Inferior parietal cortex (tissue), 1 donor: ENCODE measurements at regions not wholly inside any gene's neighbourhood (a gene's known extent, or its start where the extent isn't known, plus 50 kb on each side); places are given as distances from the start of the nearest gene placed in this dataset.

Source experiments
- DNase-seq: peaks from one replicate; pipeline ENCODE4 v3.0.0-alpha.2; 2016; ENCODE audit errors: extremely low spot score

- DNase-seq, result no peak
These were observed 118.3 kb upstream of the GGTLC1 start for GRCh38 chr20:24106801-24107445.

DNA sequence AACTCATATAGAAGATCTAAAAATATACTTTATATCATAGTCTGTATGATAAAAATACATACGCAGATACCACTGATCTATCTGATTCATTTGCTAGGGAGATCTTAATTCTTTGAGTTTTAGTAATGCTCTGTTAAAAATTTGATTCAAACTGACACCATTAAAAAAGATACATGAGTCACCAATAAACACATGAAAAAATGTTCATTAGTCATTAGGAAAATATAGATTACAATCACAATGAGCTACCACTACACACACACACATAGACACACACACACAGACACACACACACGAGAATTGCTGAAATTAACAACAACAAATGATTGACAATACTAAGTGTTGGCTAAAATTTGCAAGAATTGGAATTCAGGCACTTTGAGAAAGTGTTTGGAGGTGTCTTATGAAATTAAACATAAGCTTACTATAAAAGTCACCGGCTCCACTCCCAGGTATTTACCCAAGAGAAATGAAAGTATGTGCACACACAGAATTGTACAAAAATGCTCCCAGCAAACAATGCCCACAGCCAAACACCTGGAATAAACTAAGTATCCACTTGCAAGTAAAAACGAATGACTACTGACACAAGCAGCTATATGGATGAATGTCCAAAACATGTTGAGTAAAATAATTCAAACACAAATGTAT lies 117.7 kb upstream of the GGTLC1 start:
- no peak for DNase-seq

GRCh38 chr20:24102749-24103333 lies 114.3 kb upstream of the GGTLC1 start:
- DNase-seq, result no peak

- no peak for DNase-seq
These were observed 113.7 kb upstream of the GGTLC1 start for GRCh38 chr20:24102290-24102689.

- DNase-seq, result no peak
These were observed 111.9 kb upstream of the GGTLC1 start for GRCh38 chr20:24100370-24101011.

GRCh38 chr20:24098886-24099285 lies 110.3 kb upstream of the GGTLC1 start:
- peak; percentile 53 for DNase-seq

DNA sequence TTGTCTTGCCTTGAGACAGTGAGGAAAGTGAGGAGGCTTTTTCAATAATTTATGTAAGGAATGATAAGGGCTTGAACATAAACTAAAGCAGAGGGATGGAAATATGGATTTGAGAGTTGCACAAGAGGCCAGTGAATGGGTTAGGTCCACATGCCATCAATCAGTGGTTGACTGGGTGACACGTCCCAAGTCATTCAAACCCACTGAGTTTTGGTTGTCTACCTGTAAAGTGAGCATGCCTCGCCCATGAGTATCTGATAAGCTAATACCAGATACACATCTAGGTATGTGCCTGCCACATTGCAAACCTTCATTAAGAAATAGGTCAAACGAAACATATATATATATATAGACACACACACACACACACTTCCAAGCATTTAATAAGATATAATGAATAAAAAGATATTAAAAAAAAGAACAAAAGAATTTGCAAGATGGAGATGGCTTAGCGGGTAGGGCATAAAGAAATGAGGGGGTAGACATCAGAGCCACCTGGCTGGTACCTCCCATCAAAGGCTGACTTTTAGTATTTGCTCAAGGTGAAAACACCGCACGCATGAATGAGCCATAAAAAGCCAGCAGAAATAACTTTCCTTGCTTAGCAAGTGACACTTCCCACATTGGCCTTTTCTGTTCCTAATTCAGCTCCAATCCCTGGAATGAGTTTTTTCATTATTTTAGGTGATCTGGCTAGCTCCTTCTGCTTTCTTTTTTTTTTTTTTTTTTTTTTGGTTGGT lies 109.1 kb upstream of the GGTLC1 start:
- no peak for DNase-seq

DNA sequence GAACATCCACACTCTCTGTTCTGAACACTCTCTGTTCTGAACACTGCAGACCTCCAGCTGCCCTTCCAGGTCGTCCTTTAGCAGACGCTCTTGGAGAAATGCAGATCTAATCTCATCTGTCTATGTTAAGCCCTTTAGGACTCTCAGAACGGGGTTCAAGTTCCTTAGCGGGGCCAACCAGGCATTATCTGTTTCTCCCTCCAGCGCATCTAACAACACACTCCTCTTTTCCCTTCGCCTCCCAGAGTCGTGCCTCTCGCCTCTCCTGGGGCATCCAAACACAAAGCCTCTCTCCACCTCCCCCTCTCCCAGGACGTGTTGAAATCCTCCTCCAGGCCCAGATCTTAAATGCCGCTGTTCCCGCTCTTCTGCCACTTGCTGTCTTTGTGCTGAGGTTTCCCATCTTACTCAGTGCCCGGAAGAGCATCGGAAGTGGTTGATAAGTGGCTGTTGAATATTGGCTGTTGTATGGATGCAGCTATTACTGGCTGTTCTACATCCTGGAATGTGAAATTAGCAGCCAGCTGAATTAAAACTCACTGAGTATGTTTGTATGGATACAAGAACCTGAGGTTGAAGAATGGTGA lies 108.4 kb upstream of the GGTLC1 start:
- DNase-seq, result no peak

DNA sequence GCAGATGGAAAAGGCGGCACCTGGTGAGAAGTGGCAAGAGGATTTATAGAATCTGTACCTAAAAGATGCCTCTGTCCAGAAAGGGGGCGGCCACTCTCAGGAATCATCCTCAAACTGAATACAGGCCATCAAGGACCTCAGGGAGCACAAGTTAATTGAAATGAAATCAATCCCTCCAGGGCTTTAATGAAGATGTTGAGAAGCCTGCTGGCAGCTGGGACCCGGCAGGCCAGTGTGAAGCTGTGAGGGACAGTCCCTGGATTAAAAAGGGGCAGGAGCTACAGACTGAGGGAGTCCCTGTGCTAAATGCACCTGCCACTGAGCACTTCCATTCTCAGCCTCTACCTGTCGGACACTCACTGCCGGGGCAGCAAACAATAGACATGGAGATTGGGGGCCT lies 107.7 kb upstream of the GGTLC1 start:
- no peak for DNase-seq

- no peak for DNase-seq
These were observed 107.2 kb upstream of the GGTLC1 start for GRCh38 chr20:24095756-24096155.

DNA sequence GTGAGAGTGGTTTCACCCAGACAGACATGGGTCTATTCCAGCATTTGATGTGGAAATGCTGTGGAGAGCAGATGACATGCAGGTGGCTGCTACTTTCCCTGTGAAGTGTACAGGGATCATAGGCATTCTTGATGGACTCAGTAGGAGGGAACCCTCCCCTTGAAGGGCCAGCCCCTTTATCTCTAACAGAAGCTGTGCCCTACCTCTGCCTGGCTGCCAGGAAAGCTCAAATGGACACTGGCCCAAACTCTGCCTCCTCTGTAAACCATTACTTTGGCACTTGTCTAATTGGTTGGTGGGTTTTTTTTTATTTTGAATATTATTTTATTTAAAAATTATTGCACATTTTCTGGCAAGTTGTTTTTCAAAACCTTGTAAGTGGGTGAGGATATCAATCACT lies 106.7 kb upstream of the GGTLC1 start:
- no peak for DNase-seq

DNA sequence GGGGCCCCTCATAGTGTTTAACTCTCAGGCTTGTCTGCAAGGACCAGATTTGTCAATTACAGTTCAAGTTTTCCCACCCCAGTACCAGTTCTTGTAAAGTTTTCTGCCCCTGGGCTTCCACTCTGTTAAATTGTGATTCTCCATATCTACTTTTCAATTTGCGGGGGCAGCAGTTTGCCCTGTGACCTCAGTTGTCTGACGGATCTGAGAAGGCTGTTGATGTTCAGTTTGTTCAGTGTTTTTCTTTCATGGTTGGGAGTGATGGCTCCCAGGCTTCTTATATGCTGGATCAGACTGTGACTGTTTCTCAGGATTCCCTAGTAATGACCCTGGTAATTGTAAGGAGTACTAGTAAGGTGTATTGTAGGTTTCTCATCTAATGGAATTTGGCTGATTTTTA lies 101.0 kb upstream of the GGTLC1 start:
- DNase-seq, result no peak

DNA sequence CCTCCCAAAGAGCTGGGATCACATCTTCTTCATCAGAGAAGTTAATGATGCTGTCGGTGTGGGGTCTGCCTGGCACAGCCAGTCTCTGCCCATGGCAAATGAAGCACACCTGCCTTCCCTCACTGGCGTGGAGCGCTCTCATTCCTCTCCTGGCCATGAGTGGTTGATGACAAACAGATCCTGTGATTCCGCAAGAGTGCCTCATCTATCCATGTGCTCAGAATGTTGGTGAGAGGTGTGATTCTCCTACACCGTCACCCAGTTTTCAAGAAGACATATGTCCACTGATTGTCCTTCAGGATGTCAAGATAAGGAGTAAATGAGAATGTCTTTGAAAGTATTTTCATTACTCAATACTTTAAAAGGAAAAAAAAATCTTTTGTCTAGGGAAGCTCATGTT lies 97.5 kb upstream of the GGTLC1 start:
- DNase-seq, result no peak

- DNase-seq, result no peak
These were observed 95.7 kb upstream of the GGTLC1 start for GRCh38 chr20:24084281-24084680.

- no peak for DNase-seq
These were observed 92.5 kb upstream of the GGTLC1 start for GRCh38 chr20:24081077-24081476.

DNA sequence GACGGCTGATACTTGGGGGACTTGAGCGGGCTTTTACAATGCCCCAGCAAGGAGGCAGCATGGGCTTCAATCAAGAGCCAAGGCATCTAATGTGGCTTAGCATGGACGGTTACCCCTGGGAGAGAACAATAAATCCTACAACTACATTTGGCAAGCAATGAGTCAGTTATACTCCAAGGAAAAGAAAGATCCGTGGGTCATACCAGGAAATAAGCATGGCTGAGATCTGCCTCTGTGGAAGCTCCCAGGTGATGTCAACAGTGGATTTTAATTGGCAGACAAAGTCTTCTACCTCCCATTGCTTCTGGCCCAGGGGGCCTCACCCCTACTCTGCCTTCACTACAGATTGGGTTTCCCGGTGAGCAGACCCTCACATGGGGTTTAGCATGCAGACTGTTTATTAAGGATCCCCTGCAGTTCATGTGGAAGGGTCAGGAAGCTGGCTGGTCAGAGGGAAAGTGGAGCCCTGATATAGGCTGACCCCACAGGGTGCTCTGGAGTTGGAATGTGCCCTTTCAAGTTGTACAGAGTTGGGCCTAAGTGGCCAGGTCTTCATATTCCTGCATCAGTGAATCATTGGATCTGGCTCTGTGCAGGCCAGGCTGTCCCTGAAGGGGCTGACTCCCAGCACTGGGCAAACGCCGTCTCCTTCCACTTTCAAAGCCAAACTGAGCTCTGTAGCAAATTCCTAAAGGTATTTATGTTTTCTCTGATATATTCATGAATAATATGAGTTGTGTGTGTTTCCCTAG lies 91.3 kb upstream of the GGTLC1 start:
- no peak for DNase-seq

- no peak for DNase-seq
These were observed 88.6 kb upstream of the GGTLC1 start for GRCh38 chr20:24077145-24077544.

DNA sequence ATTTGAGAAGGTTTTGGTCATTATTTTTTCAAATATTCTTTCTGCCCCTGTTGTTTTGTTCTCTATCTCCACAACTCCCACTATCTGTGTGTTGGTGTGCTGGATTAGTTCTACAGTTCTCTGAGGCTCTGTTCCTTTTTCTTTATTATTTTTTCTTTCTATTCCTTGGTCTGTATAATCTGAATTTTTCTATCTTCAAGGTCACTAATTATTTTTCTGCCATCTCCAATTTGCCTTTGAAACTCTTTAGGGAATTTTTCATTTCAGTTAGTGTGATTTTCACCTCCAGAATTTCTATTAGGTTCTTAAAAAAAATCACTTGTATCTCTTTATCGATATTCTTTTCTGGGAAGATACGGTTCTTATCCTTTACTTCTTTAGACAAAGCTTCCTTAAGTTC lies 82.1 kb upstream of the GGTLC1 start:
- DNase-seq, result no peak

- DNase-seq, result no peak
These were observed 77.6 kb upstream of the GGTLC1 start for GRCh38 chr20:24066076-24066700.

DNA sequence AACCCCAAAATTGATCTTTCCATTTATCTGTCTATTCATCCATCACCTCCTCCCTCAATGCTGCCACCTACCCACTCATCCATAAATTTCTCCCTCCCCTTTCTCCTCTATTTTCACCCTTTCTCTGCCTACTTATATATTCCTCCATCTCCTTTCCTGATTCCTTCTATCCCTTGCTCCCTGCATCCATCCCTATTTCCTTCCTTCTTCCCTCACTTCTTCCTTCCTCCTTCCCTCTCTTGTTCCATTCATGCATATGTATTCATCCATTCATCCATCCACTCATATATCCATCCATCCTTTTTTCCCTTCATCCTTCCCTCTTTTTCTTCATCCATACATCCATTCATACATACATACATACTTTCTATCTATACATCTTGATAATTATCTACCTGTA lies 76.3 kb upstream of the GGTLC1 start:
- no peak for DNase-seq

GRCh38 chr20:24064092-24064491 lies 75.5 kb upstream of the GGTLC1 start:
- no peak for DNase-seq
